GM12892 (cell line): ENCODE measurements at regions not wholly inside any gene's neighbourhood (a gene's known extent, or its start where the extent isn't known, plus 50 kb on each side); places are given as distances from the start of the nearest gene placed in this dataset.

Experiments
- POLR2A ChIP-seq: IDR thresholded peaks from 2 replicates; pipeline ENCODE4 v1.6.1; 2011; ENCODE audit warnings: low read depth, low read length, control low read depth
- POLR2AphosphoS5 ChIP-seq: IDR thresholded peaks from 2 replicates; pipeline ENCODE4 v1.6.1; 2011; ENCODE audit warnings: low read depth, low read length, control low read depth

DNA sequence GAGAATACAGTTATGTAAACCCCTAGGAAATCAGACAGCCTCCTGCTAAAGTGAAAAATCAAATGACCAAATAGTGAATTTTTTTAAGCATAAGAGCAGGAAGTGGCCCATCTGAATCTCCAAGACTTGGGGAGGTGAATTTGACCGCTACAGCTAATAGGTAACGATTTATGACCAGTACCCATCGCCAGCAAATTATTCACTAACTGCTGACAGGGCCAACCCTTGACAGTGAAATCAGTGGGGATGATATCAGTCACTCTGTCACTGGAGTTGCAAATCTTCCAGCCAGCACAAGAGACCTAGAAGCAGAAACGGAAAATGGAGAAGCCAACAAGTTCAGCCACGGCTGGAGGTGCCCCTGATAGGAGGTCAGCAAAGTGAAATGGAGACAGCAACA, 164.3 kb upstream of the PIK3C3 start:
- TF ChIP-seq POLR2AphosphoS5, result no peak
- no peak for TF ChIP-seq POLR2A
